H1 (cell line): ENCODE measurements at regions not wholly inside any gene's neighbourhood (a gene's known extent, or its start where the extent isn't known, plus 50 kb on each side); places are given as distances from the start of the nearest gene placed in this dataset.
A peak's percentile ranks its signal among the peaks of the same experiment; 100 is the strongest.

Experiments used
- CTCF ChIA-PET: fragments of 300-600 bp; sonication (Branson Sonifier 250); formaldehyde crosslinking; loops from one replicate; lab custom pipeline; 2021; ENCODE audit not compliant: partially characterized antibody; lab: Charles Lee
- POLR2A ChIA-PET: fragments of 300-600 bp; sonication (Branson Sonifier 250); formaldehyde crosslinking; loops from one replicate; lab custom pipeline; 2021; ENCODE audit warnings: inconsistent platforms; ENCODE audit not compliant: partially characterized antibody; lab: Charles Lee
- DNase-seq, 2 experiments: peaks; one replicate each; pipeline versions ENCODE4 v3.0.0 to v3.0.0-alpha.2; 2010 to 2022; ENCODE audit warnings: low spot score in 2 of 2, low read depth in 1 of 2, mixed read lengths in 1 of 2
- FAIRE-seq: peaks from 2 replicates; lab custom pipeline; 2011; peaks lifted over from hg19 to GRCh38; lab: Jason Lieb, UNC
- H2AFZ ChIP-seq: 2 replicates; pipeline ENCODE4 v1.8.1; 2012; ENCODE audit warnings: low read length, inconsistent platforms
- H2AK5ac ChIP-seq: 2 replicates; pipeline ENCODE4 v1.6.1; 2013; ENCODE audit warnings: low read depth, low read length
- H2BK120ac ChIP-seq: replicated peaks from 2 replicates; pipeline ENCODE3; 2013; ENCODE audit warnings: low read depth, low read length, inconsistent platforms
- H2BK12ac ChIP-seq: 2 replicates; pipeline ENCODE4 v1.6.1; 2013; ENCODE audit warnings: low read depth, low read length
- H2BK15ac ChIP-seq: 2 replicates; pipeline ENCODE4 v1.6.1; 2013; ENCODE audit warnings: low read length
- H2BK20ac ChIP-seq: 2 replicates; pipeline ENCODE4 v1.6.1; 2013; ENCODE audit warnings: low read length
- H2BK5ac ChIP-seq: 2 replicates; pipeline ENCODE4 v1.6.1; 2013; ENCODE audit warnings: low read depth, low read length
- H3K14ac ChIP-seq: 2 replicates; pipeline ENCODE4 v1.6.1; 2013; ENCODE audit warnings: inconsistent platforms; ENCODE audit not compliant: insufficient read length
- H3K18ac ChIP-seq: 2 replicates; pipeline ENCODE4 v1.6.1; 2013; ENCODE audit warnings: low read length; ENCODE audit errors: extremely low read depth
- H3K23ac ChIP-seq: 2 replicates; pipeline ENCODE4 v1.6.1; 2013; ENCODE audit warnings: inconsistent platforms; ENCODE audit not compliant: insufficient read length
- H3K23me2 ChIP-seq: 2 replicates; pipeline ENCODE4 v1.6.1; 2013; ENCODE audit warnings: low read depth, low read length
- H3K27ac ChIP-seq: 2 replicates; pipeline ENCODE4 v1.6.1; 2011; ENCODE audit warnings: low read depth, low read length, inconsistent platforms
- H3K27me3 ChIP-seq, 4 experiments: replicated peaks in 1 of 4; 1 replicate in 1 of 4; 2 replicates in 3 of 4; pipeline versions ENCODE4 v1.6.1 to v1.8.1; 2011 to 2013; ENCODE audit warnings: low read length in 3 of 4, mild to moderate bottlenecking in 3 of 4, inconsistent platforms in 2 of 4, mixed read lengths in 2 of 4, moderate library complexity in 1 of 4; ENCODE audit not compliant: control insufficient read depth in 3 of 4, insufficient read depth in 3 of 4; ENCODE audit errors: extremely low read depth in 1 of 4
- H3K36me3 ChIP-seq, 4 experiments: 2 replicates each; pipeline versions ENCODE4 v1.6.1 to v1.8.1; 2011 to 2013; ENCODE audit warnings: mild to moderate bottlenecking in 4 of 4, low read length in 3 of 4, moderate library complexity in 2 of 4, control low read depth in 1 of 4, inconsistent platforms in 1 of 4; ENCODE audit not compliant: insufficient read depth in 4 of 4, control insufficient read depth in 2 of 4
- H3K4ac ChIP-seq: replicated peaks from 2 replicates; pipeline ENCODE3; 2013; ENCODE audit warnings: low read length, low read depth, mixed read lengths, inconsistent platforms; ENCODE audit not compliant: insufficient read length
- H3K4me1 ChIP-seq, 4 experiments: replicated peaks in 1 of 4; 1 replicate in 1 of 4; 2 replicates in 3 of 4; pipeline versions ENCODE4 v1.6.1 to v1.8.1; 2011 to 2013; ENCODE audit warnings: low read length in 3 of 4, inconsistent platforms in 2 of 4, mixed read lengths in 1 of 4; ENCODE audit not compliant: insufficient read depth in 4 of 4, control insufficient read depth in 3 of 4
- H3K4me2 ChIP-seq, 2 experiments: 2 replicates each; pipeline versions ENCODE4 v1.6.1 to v1.8.1; 2011 to 2013; ENCODE audit warnings: low read depth in 2 of 2, low read length in 2 of 2, control low read depth in 1 of 2, inconsistent platforms in 1 of 2, mild to moderate bottlenecking in 1 of 2; ENCODE audit not compliant: insufficient read depth in 1 of 2
- H3K4me3 ChIP-seq, 4 experiments: fragments of 200-600, 300-600 bp in 1 of 4; sonication (generic), shearing (Covaris generic), sonication (Bioruptor Twin) in 1 of 4; 2 replicates each; pipeline versions ENCODE4 v1.5.1 to v1.8.1; 2011 to 2016; ENCODE audit warnings: low read length in 4 of 4, low read depth in 3 of 4, control low read depth in 2 of 4, inconsistent platforms in 2 of 4, mild to moderate bottlenecking in 2 of 4, mixed read lengths in 1 of 4, moderate library complexity in 1 of 4; ENCODE audit not compliant: insufficient read depth in 2 of 4; ENCODE audit errors: extremely low read depth in 1 of 4
- H3K56ac ChIP-seq: replicated peaks from 2 replicates; pipeline ENCODE3; 2013; ENCODE audit warnings: low read depth, mild to moderate bottlenecking, mixed read lengths, low read length, inconsistent platforms; ENCODE audit not compliant: insufficient read length
- H3K79me1 ChIP-seq: 2 replicates; pipeline ENCODE4 v1.6.1; 2013; ENCODE audit warnings: low read depth, low read length, control low read depth
- H3K79me2 ChIP-seq, 2 experiments: 2 replicates each; pipeline versions ENCODE4 v1.6.1 to v1.8.1; 2012 to 2013; ENCODE audit warnings: low read length in 2 of 2, mild to moderate bottlenecking in 2 of 2, inconsistent platforms in 1 of 2; ENCODE audit not compliant: insufficient read depth in 2 of 2, control insufficient read depth in 1 of 2
- H3K9ac ChIP-seq, 4 experiments: replicated peaks in 1 of 4; 1 replicate in 1 of 4; 2 replicates in 3 of 4; pipeline versions ENCODE4 v1.6.1 to v1.8.1; 2011 to 2013; ENCODE audit warnings: low read depth in 3 of 4, low read length in 3 of 4, control low read depth in 2 of 4, mild to moderate bottlenecking in 2 of 4, moderate library complexity in 2 of 4, inconsistent platforms in 1 of 4; ENCODE audit errors: extremely low read depth in 1 of 4
- H3K9me3 ChIP-seq, 2 experiments: 2 replicates each; pipeline versions ENCODE4 v1.6.1 to v1.8.1; 2012 to 2013; ENCODE audit warnings: mild to moderate bottlenecking in 2 of 2, moderate library complexity in 2 of 2, control low read depth in 1 of 2, inconsistent platforms in 1 of 2, low read depth in 1 of 2, low read length in 1 of 2, mixed read lengths in 1 of 2; ENCODE audit not compliant: insufficient read depth in 2 of 2
- H4K20me1 ChIP-seq, 2 experiments: replicated peaks in 1 of 2; 2 replicates each; pipeline versions ENCODE3 to v1.8.1; 2011 to 2013; ENCODE audit warnings: inconsistent platforms in 2 of 2, low read length in 2 of 2, mild to moderate bottlenecking in 1 of 2; ENCODE audit not compliant: insufficient read depth in 2 of 2, control insufficient read depth in 1 of 2
- H4K5ac ChIP-seq: 2 replicates; pipeline ENCODE4 v1.6.1; 2013; ENCODE audit warnings: low read length, low read depth, mixed read lengths, inconsistent platforms; ENCODE audit not compliant: insufficient read length
- H4K8ac ChIP-seq: 2 replicates; pipeline ENCODE4 v1.8.0; 2013; ENCODE audit warnings: mild to moderate bottlenecking, moderate library complexity, low read length, inconsistent platforms; ENCODE audit not compliant: insufficient read depth; ENCODE audit errors: extremely low read depth
- H4K91ac ChIP-seq: replicated peaks from 2 replicates; pipeline ENCODE3; 2013; ENCODE audit warnings: low read length, mixed read lengths, inconsistent platforms; ENCODE audit not compliant: insufficient read length
- EP300 ChIP-seq, 2 experiments: IDR thresholded peaks; 1 replicate in 1 of 2; 2 replicates in 1 of 2; pipeline ENCODE4 v1.6.1; 2011 to 2012; ENCODE audit warnings: low read depth in 2 of 2, low read length in 2 of 2, mild to moderate bottlenecking in 2 of 2, borderline replicate concordance in 1 of 2, inconsistent platforms in 1 of 2, moderate library complexity in 1 of 2
- NANOG ChIP-seq: IDR thresholded peaks from 2 replicates; pipeline ENCODE4 v1.6.1; 2011; ENCODE audit warnings: low read length, low read depth, mild to moderate bottlenecking, inconsistent platforms; ENCODE audit not compliant: insufficient read depth, poor library complexity, severe bottlenecking
- NRF1 ChIP-seq: IDR thresholded peaks from 2 replicates; pipeline ENCODE4 v1.6.1; 2011; ENCODE audit warnings: mild to moderate bottlenecking, low read depth, low read length, improper control_type of control experiment
- TBP ChIP-seq: IDR thresholded peaks from 2 replicates; pipeline ENCODE4 v1.6.1; 2011; ENCODE audit warnings: low read depth, low read length, improper control_type of control experiment
- WGBS, 2 experiments: shearing (Covaris generic) in 1 of 2; methylation state at CpG; one replicate each; pipeline versions ENCODE4 v1.1.6 to v1.1.7; 2013 to 2015; ENCODE audit warnings: low lambda C conversion rate in 2 of 2, mixed read lengths in 2 of 2, inconsistent platforms in 1 of 2, low coverage in 1 of 2, missing lambda C conversion rate in 1 of 2; ENCODE audit not compliant: insufficient replicate concordance in 2 of 2, insufficient coverage in 1 of 2, insufficient read length in 1 of 2; ENCODE audit errors: extremely low coverage in 1 of 2, missing lambda C conversion rate in 1 of 2; 5-methylcytosine and 5-hydroxymethylcytosine counted together

DNA sequence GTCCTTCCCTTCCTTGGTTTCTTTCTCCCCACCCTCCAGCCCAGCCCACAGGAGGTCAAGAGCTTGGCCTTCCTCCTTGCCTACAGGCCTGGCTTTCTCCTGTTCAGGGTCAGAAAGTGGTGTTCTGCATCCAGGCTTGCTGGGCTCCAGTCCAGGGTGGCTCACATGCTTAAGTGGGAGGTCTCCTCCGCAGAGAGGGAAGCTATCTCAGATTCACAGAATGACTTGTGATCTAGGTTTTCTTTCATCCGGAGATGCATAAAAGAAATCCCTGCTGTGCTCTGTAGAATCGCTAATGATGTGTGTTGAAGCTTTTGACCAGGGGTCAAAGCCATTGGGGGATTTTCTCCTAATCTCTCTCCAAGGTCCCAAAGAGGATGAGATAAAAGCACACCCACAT, 382.3 kb upstream of the EEF2KMT start:
- no peak for DNase-seq
- Histone ChIP-seq H4K5ac (no peak overlapping the region), H3K18ac (0 out of 2 replicates have a peak overlapping the region, but pooled peaks have one; percentile 62), H2BK5ac (no peak overlapping the region), H2BK12ac (peak overlapping the region; percentile 44; the same call in 1 of the 2 replicates), H2BK120ac (no peak overlapping the region), H3K4me3 (no peak overlapping the region), H3K9ac (no peak overlapping the region), H3K27me3 (no peaks in the 10 kb centered on the region), H4K8ac (no peak overlapping the region), H3K79me2 (no peaks in the 10 kb centered on the region)
- 16% methylated on average over 3 of the region's 3 CpGs; no CpG with 5 or more reads in 1 of the 2 experiments for WGBS, 2 experiments
- POLR2A ChIA-PET: interaction anchor here (1.1 kb wide), 1 partner anchor 423 kb away, joined by 3 read pairs; no protein-coding TSS in a partner anchor
- TF ChIP-seq NRF1 (no peak), NANOG (peak; percentile 72), TBP (no peak), EP300 (IDR thresholded peaks at IDR 0.05; ENCODE audit: borderline replicate concordance in 1 of 2, low read depth in 2 of 2, low read length in 2 of 2) (no peak)
- TF ChIP-seq, all 59 proteins: peak for 1
- H3K36me3 ChIP-seq: no peaks in the 10 kb centered on the region
- H3K9me3 ChIP-seq: no peaks in the 10 kb centered on the region
- no peak overlapping the region for H4K91ac ChIP-seq
- H3K14ac ChIP-seq: no peak overlapping the region
- peaks cover 0 to 2% of the 10 kb centered on the region in 2 experiments for H4K20me1 ChIP-seq
- H3K23ac ChIP-seq: no peak overlapping the region
- CTCF ChIA-PET: interaction anchor here (0.9 to 9.0 kb wide), 7 partner anchors 11 to 67 kb away, joined by 3 to 76 read pairs (median 3); no protein-coding TSS in a partner anchor
- no peak overlapping the region for H3K56ac ChIP-seq
- peak; percentile 71 for FAIRE-seq
- no peaks in the 10 kb centered on the region for H3K23me2 ChIP-seq
- no peaks in the 10 kb centered on the region for H3K79me1 ChIP-seq
- H3K4ac ChIP-seq: no peak overlapping the region
- peaks cover 3 to 9% (median 5%) of the 10 kb centered on the region in 4 experiments; a peak in 5 of 7 replicates for H3K4me1 ChIP-seq
- no peak overlapping the region for H2AK5ac ChIP-seq
- H3K27ac ChIP-seq: no peak overlapping the region
- 0 out of 2 replicates have a peak overlapping the region, but pooled peaks have one; percentile 6 for H2BK15ac ChIP-seq
- H2AFZ ChIP-seq: no peak overlapping the region
- H3K4me2 ChIP-seq: peak overlapping the region; percentile 43 to 46; a peak in 2 of 4 replicates
- no peak overlapping the region for H2BK20ac ChIP-seq
